ENCODE measurements at regions not wholly inside any gene's neighbourhood (a gene's known extent, or its start where the extent isn't known, plus 50 kb on each side); places are given as distances from the start of the nearest gene placed in this dataset.
"Not testable (repeated sequence)": the region's sequence is repeated elsewhere in the genome, so short reads cannot be mapped to it uniquely, and the experiment has no call there.

GRCh38 chr1:10943991-10944730 lies 68.3 kb upstream of the TARDBP start:
- DNase-seq (ENCODE audit: low read depth), result no peak
- TF ChIP-seq, protein P1, sequence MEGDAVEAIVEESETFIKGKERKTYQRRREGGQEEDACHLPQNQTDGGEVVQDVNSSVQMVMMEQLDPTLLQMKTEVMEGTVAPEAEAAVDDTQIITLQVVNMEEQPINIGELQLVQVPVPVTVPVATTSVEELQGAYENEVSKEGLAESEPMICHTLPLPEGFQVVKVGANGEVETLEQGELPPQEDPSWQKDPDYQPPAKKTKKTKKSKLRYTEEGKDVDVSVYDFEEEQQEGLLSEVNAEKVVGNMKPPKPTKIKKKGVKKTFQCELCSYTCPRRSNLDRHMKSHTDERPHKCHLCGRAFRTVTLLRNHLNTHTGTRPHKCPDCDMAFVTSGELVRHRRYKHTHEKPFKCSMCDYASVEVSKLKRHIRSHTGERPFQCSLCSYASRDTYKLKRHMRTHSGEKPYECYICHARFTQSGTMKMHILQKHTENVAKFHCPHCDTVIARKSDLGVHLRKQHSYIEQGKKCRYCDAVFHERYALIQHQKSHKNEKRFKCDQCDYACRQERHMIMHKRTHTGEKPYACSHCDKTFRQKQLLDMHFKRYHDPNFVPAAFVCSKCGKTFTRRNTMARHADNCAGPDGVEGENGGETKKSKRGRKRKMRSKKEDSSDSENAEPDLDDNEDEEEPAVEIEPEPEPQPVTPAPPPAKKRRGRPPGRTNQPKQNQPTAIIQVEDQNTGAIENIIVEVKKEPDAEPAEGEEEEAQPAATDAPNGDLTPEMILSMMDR (IDR thresholded peaks at IDR 0.05; ENCODE audit: control insufficient read depth, extremely low read depth, insufficient read depth), result no peak
- no peak overlapping the region for H3K4me3 ChIP-seq (ENCODE audit: low read depth, low read length)

GRCh38 chr1:10945991-10946509 lies 66.4 kb upstream of the TARDBP start:
- TF ChIP-seq, protein P1 (IDR thresholded peaks at IDR 0.05; ENCODE audit: control insufficient read depth, extremely low read depth, insufficient read depth), result no peak
- DNase-seq (ENCODE audit: low read depth), result no peak

DNA sequence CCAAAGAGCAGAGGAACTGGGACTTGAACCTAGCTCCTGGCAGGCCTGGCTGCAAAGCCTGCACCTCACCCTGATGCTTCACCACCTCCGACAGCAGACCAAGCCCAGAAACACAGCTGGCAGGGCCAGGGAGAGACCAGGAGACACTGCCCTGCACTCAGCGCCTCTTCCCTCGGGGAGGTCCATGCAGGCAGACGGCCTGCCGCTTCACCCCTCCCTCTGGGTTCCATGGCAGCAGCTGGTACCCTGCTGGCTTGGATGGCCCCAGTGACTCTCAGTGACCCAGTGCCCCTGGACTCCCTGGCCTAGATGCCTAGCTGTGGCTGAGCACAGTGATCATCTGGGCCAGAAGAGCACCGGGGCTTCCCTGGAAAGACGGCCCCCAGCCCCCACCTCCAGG lies 65.3 kb upstream of the TARDBP start:
- DNase-seq (ENCODE audit: low read depth), result no peak
- TF ChIP-seq, protein P1 (IDR thresholded peaks at IDR 0.05; ENCODE audit: control insufficient read depth, extremely low read depth, insufficient read depth), result no peak
- H3K4me3 ChIP-seq (ENCODE audit: low read depth, low read length), result no peak overlapping the region

More at GRCh38 chr1:10945991-10946509, 66.4 kb upstream of the TARDBP start:
- no peak overlapping the region for H3K4me3 ChIP-seq (ENCODE audit: low read depth, low read length)

DNA sequence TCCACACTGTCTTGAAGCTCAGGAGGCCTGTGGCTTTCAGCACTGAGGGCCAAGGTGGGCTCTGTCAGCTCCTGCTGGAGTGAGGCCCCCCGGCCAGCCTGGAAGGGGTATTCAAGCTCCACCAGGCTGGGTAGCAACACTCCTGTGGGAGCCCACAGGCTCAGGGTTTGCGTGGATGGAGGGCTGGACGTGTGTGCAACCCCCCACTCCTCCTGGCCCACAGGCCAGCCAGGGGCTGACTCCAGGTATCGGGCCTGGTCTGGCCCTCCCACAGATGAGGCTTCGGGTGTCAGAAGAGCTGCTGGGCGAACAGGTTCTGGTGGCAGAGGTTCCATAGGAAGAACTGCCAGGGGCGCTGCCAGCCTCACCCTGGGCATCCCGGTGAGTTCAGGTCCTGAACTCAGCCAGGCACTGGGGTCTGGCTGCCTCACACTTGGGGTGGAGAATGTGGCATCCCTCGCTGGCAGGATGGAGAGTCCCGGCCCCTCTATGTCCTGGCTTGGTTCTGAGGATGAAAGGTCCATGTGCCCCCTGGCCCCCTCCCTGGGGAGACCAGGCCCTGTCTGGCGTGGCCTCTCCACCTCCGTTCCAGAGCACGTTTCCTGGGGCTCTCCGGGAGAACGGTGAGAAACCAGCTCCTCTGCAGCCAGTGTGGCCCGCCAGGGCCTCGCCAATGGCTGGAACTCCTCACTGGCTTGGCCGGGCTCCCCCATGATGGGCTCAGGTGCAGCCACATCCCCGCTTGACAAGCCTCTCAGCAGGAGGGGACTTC lies 64.6 kb upstream of the TARDBP start:
- DNase-seq (ENCODE audit: low read depth), result no peak
- H3K4me3 ChIP-seq (ENCODE audit: low read depth, low read length), result no peak overlapping the region
- TF ChIP-seq, protein P1 (IDR thresholded peaks at IDR 0.05; ENCODE audit: control insufficient read depth, extremely low read depth, insufficient read depth), result no peak

GRCh38 chr1:10948463-10948775 lies 64.0 kb upstream of the TARDBP start:
- no peak for DNase-seq (ENCODE audit: low read depth)
- no peak overlapping the region for H3K4me3 ChIP-seq (ENCODE audit: low read depth, low read length)
- TF ChIP-seq, protein P1 (IDR thresholded peaks at IDR 0.05; ENCODE audit: control insufficient read depth, extremely low read depth, insufficient read depth), result no peak

DNA sequence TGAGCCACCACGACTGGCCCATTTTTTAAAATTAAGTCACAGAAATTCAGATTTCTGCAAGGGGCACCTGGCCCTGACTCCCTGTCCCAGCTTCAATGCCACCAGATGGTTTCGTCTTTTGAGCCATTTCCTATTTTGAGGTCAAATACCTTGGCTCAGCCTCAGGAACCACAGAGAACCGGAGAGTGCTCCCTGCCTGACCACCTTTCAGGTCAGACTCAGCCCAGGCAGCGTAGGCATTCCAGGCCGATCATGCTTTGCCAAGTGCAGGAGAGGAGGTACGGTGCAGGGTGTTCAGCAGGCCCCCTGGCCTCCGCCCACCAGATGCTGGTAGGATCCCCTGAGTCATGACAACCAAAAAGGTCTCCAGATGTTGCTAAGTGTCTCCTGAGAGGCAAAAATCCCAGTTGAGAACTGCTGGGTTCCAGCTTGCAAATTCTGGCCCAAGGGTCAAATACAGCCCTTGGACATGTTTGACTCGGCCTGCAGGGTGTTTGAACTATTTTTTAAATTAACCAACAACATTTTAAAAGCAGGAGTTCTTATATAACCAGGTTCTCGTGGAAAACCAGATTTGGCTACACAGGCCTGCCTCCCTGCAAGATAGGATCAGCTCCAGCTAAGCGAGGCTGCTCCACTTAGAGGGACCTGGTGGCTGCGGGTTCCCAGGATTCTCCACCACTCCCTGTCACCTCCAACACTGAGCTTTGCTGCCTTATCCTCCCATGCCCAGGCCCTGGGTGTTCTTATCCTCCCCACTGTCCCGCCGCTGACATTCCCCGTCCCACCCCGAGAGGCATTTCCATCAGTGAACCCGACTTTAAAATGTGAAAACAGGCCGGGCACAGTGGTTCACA lies 61.9 kb upstream of the TARDBP start:
- no peak overlapping the region for H3K4me3 ChIP-seq (ENCODE audit: low read depth, low read length)
- TF ChIP-seq, protein P1 (IDR thresholded peaks at IDR 0.05; ENCODE audit: control insufficient read depth, extremely low read depth, insufficient read depth), result no peak
- no peak for DNase-seq (ENCODE audit: low read depth)

GRCh38 chr1:10951298-10951697 lies 61.2 kb upstream of the TARDBP start:
- not testable (repeated sequence) for H3K4me3 ChIP-seq (ENCODE audit: low read depth, low read length); DNase-seq (ENCODE audit: low read depth)

Measured in LNCaP clone FGC (cell line).